GM18505 (cell line): ENCODE measurements at regions not wholly inside any gene's neighbourhood (a gene's known extent, or its start where the extent isn't known, plus 50 kb on each side); places are given as distances from the start of the nearest gene placed in this dataset.

Experiments
- ATAC-seq: cut with Tn5 transposase; IDR thresholded peaks from one replicate; pipeline ENCODE4 v1.9.1; 2021; ENCODE audit not compliant: unreplicated experiment
- POLR2A ChIP-seq: IDR thresholded peaks from 4 replicates; pipeline ENCODE4 v1.6.1; 2011; ENCODE audit warnings: borderline replicate concordance; ENCODE audit not compliant: insufficient read depth, insufficient read length; ENCODE audit errors: extremely low read depth

- no peak for ATAC-seq
- no peak for TF ChIP-seq POLR2A
These were observed 63.6 kb upstream of the BMPER start for GRCh38 chr7:33841705-33842129.

- no peak for ATAC-seq
These were observed 63.2 kb upstream of the BMPER start for GRCh38 chr7:33842150-33842549.

GRCh38 chr7:33845991-33846509 lies 59.3 kb upstream of the BMPER start:
- no peak for ATAC-seq
- no peak for TF ChIP-seq POLR2A

More at GRCh38 chr7:33842150-33842549, 63.2 kb upstream of the BMPER start:
- no peak for TF ChIP-seq POLR2A

- TF ChIP-seq POLR2A = no peak
- ATAC-seq = no peak
These were observed 56.3 kb upstream of the BMPER start for GRCh38 chr7:33849004-33849403.

- TF ChIP-seq POLR2A = no peak
- no peak for ATAC-seq
These were observed 55.3 kb upstream of the BMPER start for GRCh38 chr7:33849971-33850559.

GRCh38 chr7:33850768-33851167 lies 54.6 kb upstream of the BMPER start:
- ATAC-seq = no peak
- no peak for TF ChIP-seq POLR2A

- no peak for ATAC-seq
- TF ChIP-seq POLR2A = no peak
These were observed 52.5 kb upstream of the BMPER start for GRCh38 chr7:33852838-33853237.

GRCh38 chr7:33853361-33854062 lies 51.8 kb upstream of the BMPER start:
- no peak for ATAC-seq
- no peak for TF ChIP-seq POLR2A

- TF ChIP-seq POLR2A = no peak
- no peak for ATAC-seq
These were observed 51.2 kb upstream of the BMPER start for GRCh38 chr7:33854178-33854577.

- no peak for ATAC-seq
- TF ChIP-seq POLR2A = no peak
These were observed 50.5 kb upstream of the BMPER start for GRCh38 chr7:33854801-33855350.
